GM23338 (cell line): ENCODE measurements at regions not wholly inside any gene's neighbourhood (a gene's known extent, or its start where the extent isn't known, plus 50 kb on each side); places are given as distances from the start of the nearest gene placed in this dataset.

Experiments
- ATAC-seq: fragments of 200-7000 bp; cut with Tn5 transposase; 3 replicates; pipeline ENCODE4 v1.9.1; 2020
- DNase-seq: peaks from one replicate; pipeline ENCODE4 v3.0.0-alpha.2; 2015; ENCODE audit warnings: low spot score
- H2AFZ ChIP-seq: fragments of 200-600 bp; sonication (generic); 2 replicates; pipeline ENCODE4 v1.8.0; 2016; ENCODE audit warnings: antibody characterized with exemption, mild to moderate bottlenecking, moderate library complexity
- H3F3A ChIP-seq: fragments of 200-600 bp; sonication (generic); replicated peaks from 2 replicates; pipeline ENCODE4 v1.8.0; 2017; ENCODE audit warnings: antibody characterized with exemption, mixed run types, low read depth
- H3K27ac ChIP-seq: fragments of 200-600 bp; sonication (generic); 2 replicates; pipeline ENCODE4 v1.6.1; 2016; ENCODE audit warnings: low read depth
- H3K27me3 ChIP-seq: fragments of 200-600 bp; sonication (generic); 2 replicates; pipeline ENCODE4 v1.8.0; 2016; ENCODE audit warnings: mild to moderate bottlenecking, mixed run types, moderate library complexity; ENCODE audit not compliant: insufficient read depth
- H3K36me3 ChIP-seq: fragments of 200-600 bp; sonication (generic); 2 replicates; pipeline ENCODE4 v1.8.0; 2016; ENCODE audit warnings: mild to moderate bottlenecking; ENCODE audit not compliant: insufficient read depth
- H3K4me1 ChIP-seq: fragments of 200-600 bp; sonication (generic); 2 replicates; pipeline ENCODE4 v1.8.0; 2016; ENCODE audit warnings: mild to moderate bottlenecking, moderate library complexity; ENCODE audit not compliant: insufficient read depth
- H3K4me2 ChIP-seq: fragments of 200-600 bp; sonication (generic); 2 replicates; pipeline ENCODE4 v1.7.1; 2017; ENCODE audit warnings: mixed run types
- H3K4me3 ChIP-seq: fragments of 200-600 bp; sonication (generic); 2 replicates; pipeline ENCODE4 v1.6.1; 2016; ENCODE audit warnings: mixed run types
- H3K79me2 ChIP-seq: fragments of 200-600 bp; sonication (generic); replicated peaks from 2 replicates; pipeline ENCODE4 v1.8.0; 2017; ENCODE audit warnings: mild to moderate bottlenecking; ENCODE audit not compliant: insufficient read depth
- H3K9me2 ChIP-seq: fragments of 200-600 bp; sonication (generic); 2 replicates; pipeline ENCODE4 v1.8.0; 2017; ENCODE audit not compliant: insufficient read depth
- H4K20me1 ChIP-seq: fragments of 200-600 bp; sonication (generic); replicated peaks from 2 replicates; pipeline ENCODE4 v1.8.0; 2017; ENCODE audit warnings: mild to moderate bottlenecking; ENCODE audit not compliant: insufficient read depth
- H3K27ac Mint-ChIP-seq: 2 replicates; pipeline ENCODE4 v1.8.0; 2020; ENCODE audit warnings: inconsistent platforms, mild to moderate bottlenecking, moderate library complexity, mixed read lengths
- H3K27me3 Mint-ChIP-seq: 3 replicates; pipeline ENCODE4 v1.8.0; 2022; ENCODE audit warnings: low read depth, mild to moderate bottlenecking, moderate library complexity, mixed read lengths, inconsistent platforms; ENCODE audit not compliant: insufficient read depth, poor library complexity
- H3K36me3 Mint-ChIP-seq: 3 replicates; pipeline ENCODE4 v1.8.0; 2021; ENCODE audit warnings: low read depth, mild to moderate bottlenecking, inconsistent platforms, moderate library complexity, mixed read lengths
- H3K4me1 Mint-ChIP-seq: 3 replicates; pipeline ENCODE4 v1.8.0; 2020; ENCODE audit warnings: mild to moderate bottlenecking, inconsistent platforms, mixed read lengths
- H3K4me3 Mint-ChIP-seq: 3 replicates; pipeline ENCODE4 v1.8.0; 2021; ENCODE audit warnings: moderate library complexity, mild to moderate bottlenecking, inconsistent platforms, mixed read lengths
- H3K9me3 Mint-ChIP-seq: 3 replicates; pipeline ENCODE4 v1.8.0; 2020; ENCODE audit warnings: moderate library complexity, mild to moderate bottlenecking, inconsistent platforms, mixed read lengths
- CREB1 ChIP-seq: fragments of 250-450 bp; sonication (Bioruptor Pico); IDR thresholded peaks from 2 replicates; pipeline ENCODE4 v1.5.0; 2020; ENCODE audit warnings: low read depth, mild to moderate bottlenecking, moderate library complexity
- ETS1 ChIP-seq: IDR thresholded peaks from 2 replicates; pipeline ENCODE4 v1.6.1; 2016; ENCODE audit warnings: antibody characterized with exemption
- EZH2 ChIP-seq: fragments of 200-600 bp; sonication (generic); IDR thresholded peaks from one replicate; pipeline ENCODE4 v1.8.0; 2017; ENCODE audit warnings: antibody characterized with exemption, mild to moderate bottlenecking, low read depth; ENCODE audit not compliant: unreplicated experiment
- JUNB ChIP-seq: IDR thresholded peaks from one replicate; pipeline ENCODE4 v1.6.1; 2016; ENCODE audit warnings: antibody characterized with exemption; ENCODE audit not compliant: unreplicated experiment
- NANOG ChIP-seq: IDR thresholded peaks from 2 replicates; pipeline ENCODE4 v1.6.1; 2016; ENCODE audit warnings: antibody characterized with exemption, borderline replicate concordance
- POLR2AphosphoS5 ChIP-seq: IDR thresholded peaks from 2 replicates; pipeline ENCODE4 v1.6.1; 2016; ENCODE audit warnings: antibody characterized with exemption, low read depth
- TF ChIP-seq, protein P1 (sequence below): IDR thresholded peaks from one replicate; pipeline ENCODE4 v1.6.1; 2018; ENCODE audit warnings: antibody characterized with exemption; ENCODE audit not compliant: unreplicated experiment
- TF ChIP-seq, protein P2 (sequence below): fragments of 250-450 bp; sonication (Bioruptor Pico); IDR thresholded peaks from 2 replicates; pipeline ENCODE4 v1.5.0; 2020; ENCODE audit warnings: mild to moderate bottlenecking, moderate library complexity

GRCh38 chr1:3978990-3979325 is 78.9 kb upstream of the C1orf174 start:
- Mint-ChIP-seq H3K4me3 (no peak overlapping the region), H3K9me3 (peaks cover 87% of the 10 kb centered on the region), H3K27me3 (peaks cover 6% of the 10 kb centered on the region), H3K27ac (no peak overlapping the region), H3K36me3 (peaks cover 14% of the 10 kb centered on the region; the same call in 2 of the 3 replicates), H3K4me1 (peaks cover 5% of the 10 kb centered on the region; the same call in 1 of the 3 replicates)
- TF ChIP-seq POLR2AphosphoS5 (no peak), JUNB (no peak), NANOG (no peak)
- TF ChIP-seq, protein P1, sequence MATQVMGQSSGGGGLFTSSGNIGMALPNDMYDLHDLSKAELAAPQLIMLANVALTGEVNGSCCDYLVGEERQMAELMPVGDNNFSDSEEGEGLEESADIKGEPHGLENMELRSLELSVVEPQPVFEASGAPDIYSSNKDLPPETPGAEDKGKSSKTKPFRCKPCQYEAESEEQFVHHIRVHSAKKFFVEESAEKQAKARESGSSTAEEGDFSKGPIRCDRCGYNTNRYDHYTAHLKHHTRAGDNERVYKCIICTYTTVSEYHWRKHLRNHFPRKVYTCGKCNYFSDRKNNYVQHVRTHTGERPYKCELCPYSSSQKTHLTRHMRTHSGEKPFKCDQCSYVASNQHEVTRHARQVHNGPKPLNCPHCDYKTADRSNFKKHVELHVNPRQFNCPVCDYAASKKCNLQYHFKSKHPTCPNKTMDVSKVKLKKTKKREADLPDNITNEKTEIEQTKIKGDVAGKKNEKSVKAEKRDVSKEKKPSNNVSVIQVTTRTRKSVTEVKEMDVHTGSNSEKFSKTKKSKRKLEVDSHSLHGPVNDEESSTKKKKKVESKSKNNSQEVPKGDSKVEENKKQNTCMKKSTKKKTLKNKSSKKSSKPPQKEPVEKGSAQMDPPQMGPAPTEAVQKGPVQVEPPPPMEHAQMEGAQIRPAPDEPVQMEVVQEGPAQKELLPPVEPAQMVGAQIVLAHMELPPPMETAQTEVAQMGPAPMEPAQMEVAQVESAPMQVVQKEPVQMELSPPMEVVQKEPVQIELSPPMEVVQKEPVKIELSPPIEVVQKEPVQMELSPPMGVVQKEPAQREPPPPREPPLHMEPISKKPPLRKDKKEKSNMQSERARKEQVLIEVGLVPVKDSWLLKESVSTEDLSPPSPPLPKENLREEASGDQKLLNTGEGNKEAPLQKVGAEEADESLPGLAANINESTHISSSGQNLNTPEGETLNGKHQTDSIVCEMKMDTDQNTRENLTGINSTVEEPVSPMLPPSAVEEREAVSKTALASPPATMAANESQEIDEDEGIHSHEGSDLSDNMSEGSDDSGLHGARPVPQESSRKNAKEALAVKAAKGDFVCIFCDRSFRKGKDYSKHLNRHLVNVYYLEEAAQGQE: no peak
- Histone ChIP-seq H3K4me1 (no peaks in the 10 kb centered on the region), H3K9me2 (no peaks in the 10 kb centered on the region), H2AFZ (no peak overlapping the region), H4K20me1 (no peaks in the 10 kb centered on the region), H3K4me2 (no peak overlapping the region), H3K27ac (no peak overlapping the region), H3F3A (no peaks in the 10 kb centered on the region), H3K36me3 (no peaks in the 10 kb centered on the region), H3K79me2 (no peaks in the 10 kb centered on the region), H3K4me3 (no peak overlapping the region), H3K27me3 (no peaks in the 10 kb centered on the region)
- ATAC-seq (no peak), DNase-seq (no peak)

- H3K4me3 ChIP-seq: no peak overlapping the region
- no peak overlapping the region for H2AFZ ChIP-seq
- ATAC-seq (no peak), DNase-seq (no peak)
- H3K79me2 ChIP-seq: no peaks in the 10 kb centered on the region
- TF ChIP-seq CREB1 (no peak), ETS1 (no peak), EZH2 (no peak)
- TF ChIP-seq, protein P2, sequence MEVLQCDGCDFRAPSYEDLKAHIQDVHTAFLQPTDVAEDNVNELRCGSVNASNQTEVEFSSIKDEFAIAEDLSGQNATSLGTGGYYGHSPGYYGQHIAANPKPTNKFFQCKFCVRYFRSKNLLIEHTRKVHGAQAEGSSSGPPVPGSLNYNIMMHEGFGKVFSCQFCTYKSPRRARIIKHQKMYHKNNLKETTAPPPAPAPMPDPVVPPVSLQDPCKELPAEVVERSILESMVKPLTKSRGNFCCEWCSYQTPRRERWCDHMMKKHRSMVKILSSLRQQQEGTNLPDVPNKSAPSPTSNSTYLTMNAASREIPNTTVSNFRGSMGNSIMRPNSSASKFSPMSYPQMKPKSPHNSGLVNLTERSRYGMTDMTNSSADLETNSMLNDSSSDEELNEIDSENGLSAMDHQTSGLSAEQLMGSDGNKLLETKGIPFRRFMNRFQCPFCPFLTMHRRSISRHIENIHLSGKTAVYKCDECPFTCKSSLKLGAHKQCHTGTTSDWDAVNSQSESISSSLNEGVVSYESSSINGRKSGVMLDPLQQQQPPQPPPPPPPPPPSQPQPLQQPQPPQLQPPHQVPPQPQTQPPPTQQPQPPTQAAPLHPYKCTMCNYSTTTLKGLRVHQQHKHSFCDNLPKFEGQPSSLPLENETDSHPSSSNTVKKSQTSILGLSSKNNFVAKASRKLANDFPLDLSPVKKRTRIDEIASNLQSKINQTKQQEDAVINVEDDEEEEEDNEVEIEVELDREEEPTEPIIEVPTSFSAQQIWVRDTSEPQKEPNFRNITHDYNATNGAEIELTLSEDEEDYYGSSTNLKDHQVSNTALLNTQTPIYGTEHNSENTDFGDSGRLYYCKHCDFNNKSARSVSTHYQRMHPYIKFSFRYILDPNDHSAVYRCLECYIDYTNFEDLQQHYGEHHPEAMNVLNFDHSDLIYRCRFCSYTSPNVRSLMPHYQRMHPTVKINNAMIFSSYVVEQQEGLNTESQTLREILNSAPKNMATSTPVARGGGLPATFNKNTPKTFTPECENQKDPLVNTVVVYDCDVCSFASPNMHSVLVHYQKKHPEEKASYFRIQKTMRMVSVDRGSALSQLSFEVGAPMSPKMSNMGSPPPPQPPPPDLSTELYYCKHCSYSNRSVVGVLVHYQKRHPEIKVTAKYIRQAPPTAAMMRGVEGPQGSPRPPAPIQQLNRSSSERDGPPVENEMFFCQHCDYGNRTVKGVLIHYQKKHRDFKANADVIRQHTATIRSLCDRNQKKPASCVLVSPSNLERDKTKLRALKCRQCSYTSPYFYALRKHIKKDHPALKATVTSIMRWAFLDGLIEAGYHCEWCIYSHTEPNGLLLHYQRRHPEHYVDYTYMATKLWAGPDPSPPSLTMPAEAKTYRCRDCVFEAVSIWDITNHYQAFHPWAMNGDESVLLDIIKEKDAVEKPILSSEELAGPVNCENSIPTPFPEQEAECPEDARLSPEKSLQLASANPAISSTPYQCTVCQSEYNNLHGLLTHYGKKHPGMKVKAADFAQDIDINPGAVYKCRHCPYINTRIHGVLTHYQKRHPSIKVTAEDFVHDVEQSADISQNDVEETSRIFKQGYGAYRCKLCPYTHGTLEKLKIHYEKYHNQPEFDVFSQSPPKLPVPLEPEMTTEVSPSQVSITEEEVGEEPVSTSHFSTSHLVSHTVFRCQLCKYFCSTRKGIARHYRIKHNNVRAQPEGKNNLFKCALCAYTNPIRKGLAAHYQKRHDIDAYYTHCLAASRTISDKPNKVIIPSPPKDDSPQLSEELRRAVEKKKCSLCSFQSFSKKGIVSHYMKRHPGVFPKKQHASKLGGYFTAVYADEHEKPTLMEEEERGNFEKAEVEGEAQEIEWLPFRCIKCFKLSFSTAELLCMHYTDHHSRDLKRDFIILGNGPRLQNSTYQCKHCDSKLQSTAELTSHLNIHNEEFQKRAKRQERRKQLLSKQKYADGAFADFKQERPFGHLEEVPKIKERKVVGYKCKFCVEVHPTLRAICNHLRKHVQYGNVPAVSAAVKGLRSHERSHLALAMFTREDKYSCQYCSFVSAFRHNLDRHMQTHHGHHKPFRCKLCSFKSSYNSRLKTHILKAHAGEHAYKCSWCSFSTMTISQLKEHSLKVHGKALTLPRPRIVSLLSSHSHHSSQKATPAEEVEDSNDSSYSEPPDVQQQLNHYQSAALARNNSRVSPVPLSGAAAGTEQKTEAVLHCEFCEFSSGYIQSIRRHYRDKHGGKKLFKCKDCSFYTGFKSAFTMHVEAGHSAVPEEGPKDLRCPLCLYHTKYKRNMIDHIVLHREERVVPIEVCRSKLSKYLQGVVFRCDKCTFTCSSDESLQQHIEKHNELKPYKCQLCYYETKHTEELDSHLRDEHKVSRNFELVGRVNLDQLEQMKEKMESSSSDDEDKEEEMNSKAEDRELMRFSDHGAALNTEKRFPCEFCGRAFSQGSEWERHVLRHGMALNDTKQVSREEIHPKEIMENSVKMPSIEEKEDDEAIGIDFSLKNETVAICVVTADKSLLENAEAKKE (CRISPR knock-in tag): no peak
- H3K27ac Mint-ChIP-seq: no peak overlapping the region
- H3K9me3 Mint-ChIP-seq: peaks cover 80% of the 10 kb centered on the region
- H3K36me3 ChIP-seq: no peaks in the 10 kb centered on the region
- H3K27me3 ChIP-seq: no peaks in the 10 kb centered on the region
- no peak overlapping the region for H3K27ac ChIP-seq
- no peaks in the 10 kb centered on the region for H3F3A ChIP-seq
- peaks cover 9% of the 10 kb centered on the region for H3K27me3 Mint-ChIP-seq
- H4K20me1 ChIP-seq: no peaks in the 10 kb centered on the region
- no peak overlapping the region for H3K4me3 Mint-ChIP-seq
- no peaks in the 10 kb centered on the region for H3K4me1 ChIP-seq
- no peak overlapping the region for H3K4me2 ChIP-seq
- H3K36me3 Mint-ChIP-seq: peaks cover 12% of the 10 kb centered on the region; the same call in 2 of the 3 replicates
- H3K9me2 ChIP-seq: no peaks in the 10 kb centered on the region
- peaks cover 5% of the 10 kb centered on the region; the same call in 1 of the 3 replicates for H3K4me1 Mint-ChIP-seq
Measured at GRCh38 chr1:3981261-3981660, 81.2 kb upstream of the C1orf174 start.
